Smooth muscle cell (in vitro differentiated cells): ENCODE measurements at regions not wholly inside any gene's neighbourhood (a gene's known extent, or its start where the extent isn't known, plus 50 kb on each side); places are given as distances from the start of the nearest gene placed in this dataset.

Experiments used
- DNase-seq: peaks from one replicate; lab custom pipeline; 2025; ENCODE audit not compliant: unreplicated experiment; lab: John Stamatoyannopoulos, UW
- H2AFZ ChIP-seq: fragments of 200-600 bp; sonication (generic); 2 replicates; pipeline ENCODE4 v1.6.0; 2016; ENCODE audit warnings: antibody characterized with exemption, low read depth, mild to moderate bottlenecking
- H3F3A ChIP-seq: fragments of 200-600 bp; sonication (generic); 2 replicates; pipeline ENCODE4 v1.6.0; 2017; ENCODE audit warnings: antibody characterized with exemption, low read depth
- H3K27ac ChIP-seq: fragments of 200-600 bp; sonication (generic); 2 replicates; pipeline ENCODE4 v1.5.1; 2016; ENCODE audit warnings: low read depth, mild to moderate bottlenecking
- H3K27me3 ChIP-seq: fragments of 200-600 bp; sonication (generic); 2 replicates; pipeline ENCODE4 v1.6.1; 2016; ENCODE audit warnings: low read depth, mild to moderate bottlenecking
- H3K36me3 ChIP-seq: fragments of 200-600 bp; sonication (generic); 2 replicates; pipeline ENCODE4 v1.5.1; 2016; ENCODE audit warnings: low read depth
- H3K4me1 ChIP-seq: fragments of 200-600 bp; sonication (generic); 2 replicates; pipeline ENCODE4 v1.5.1; 2016; ENCODE audit warnings: low read depth
- H3K4me2 ChIP-seq: fragments of 200-600 bp; sonication (generic); 2 replicates; pipeline ENCODE4 v1.6.0; 2016; ENCODE audit warnings: mild to moderate bottlenecking
- H3K4me3 ChIP-seq: fragments of 200-600 bp; sonication (generic); 2 replicates; pipeline ENCODE4 v1.5.1; 2016; ENCODE audit warnings: mild to moderate bottlenecking
- H3K79me2 ChIP-seq: fragments of 200-600 bp; sonication (generic); 2 replicates; pipeline ENCODE4 v1.6.0; 2016; ENCODE audit warnings: low read depth, mild to moderate bottlenecking
- H3K9ac ChIP-seq: fragments of 200-600 bp; sonication (generic); 2 replicates; pipeline ENCODE4 v1.6.0; 2016; ENCODE audit warnings: low read depth
- H3K9me3 ChIP-seq: fragments of 200-600 bp; sonication (generic); replicated peaks from 2 replicates; pipeline ENCODE4 v1.5.1; 2016; ENCODE audit warnings: low read depth
- H4K20me1 ChIP-seq: fragments of 200-600 bp; sonication (generic); 2 replicates; pipeline ENCODE4 v1.6.0; 2016; ENCODE audit warnings: low read depth
- CTCF ChIP-seq: fragments of 200-600 bp; sonication (generic); IDR thresholded peaks from 2 replicates; pipeline ENCODE4 v1.5.1; 2017; ENCODE audit warnings: borderline replicate concordance, mild to moderate bottlenecking, antibody characterized with exemption; ENCODE audit not compliant: insufficient read depth, poor library complexity, severe bottlenecking
- WGBS: methylation state at CpG from one replicate; pipeline ENCODE4 v1.1.7; 2016; ENCODE audit warnings: low lambda C conversion rate; 5-methylcytosine and 5-hydroxymethylcytosine counted together

- no peak overlapping the region for H3K4me2 ChIP-seq
- no peaks in the 10 kb centered on the region for H3K79me2 ChIP-seq
- 88% methylated on average over 1 of the region's 1 CpG for WGBS
- no peaks in the 10 kb centered on the region for H3K36me3 ChIP-seq
- H3K27me3 ChIP-seq = no peaks in the 10 kb centered on the region
- H3K27ac ChIP-seq = no peak overlapping the region
- no peaks in the 10 kb centered on the region for H3K4me1 ChIP-seq
- H3K9ac ChIP-seq = no peak overlapping the region
- no peak for DNase-seq
- H3F3A ChIP-seq = no peaks in the 10 kb centered on the region
- H3K4me3 ChIP-seq = no peak overlapping the region
- no peak for TF ChIP-seq CTCF
- H4K20me1 ChIP-seq = no peaks in the 10 kb centered on the region
- H2AFZ ChIP-seq = no peak overlapping the region
- no peaks in the 10 kb centered on the region for H3K9me3 ChIP-seq
Measured at GRCh38 chr6:67497749-67498148, 1137.3 kb upstream of the ADGRB3 start.

- no peaks in the 10 kb centered on the region for H3K27me3 ChIP-seq
- H3K9me3 ChIP-seq = no peaks in the 10 kb centered on the region
- H3K79me2 ChIP-seq = no peaks in the 10 kb centered on the region
- H3K4me3 ChIP-seq = no peak overlapping the region
- H3K4me1 ChIP-seq = no peaks in the 10 kb centered on the region
- TF ChIP-seq CTCF = no peak
- H4K20me1 ChIP-seq = no peaks in the 10 kb centered on the region
- no peak for DNase-seq
- H3K27ac ChIP-seq = no peak overlapping the region
- WGBS = 71% methylated on average over 3 of the region's 3 CpGs
- no peak overlapping the region for H3K9ac ChIP-seq
- no peaks in the 10 kb centered on the region for H3F3A ChIP-seq
- H3K4me2 ChIP-seq = no peak overlapping the region
- H3K36me3 ChIP-seq = no peaks in the 10 kb centered on the region
- H2AFZ ChIP-seq = no peak overlapping the region
Measured at GRCh38 chr6:67496191-67496590, 1138.9 kb upstream of the ADGRB3 start.

- Histone ChIP-seq H2AFZ (no peak overlapping the region), H3K79me2 (no peaks in the 10 kb centered on the region), H3K36me3 (no peaks in the 10 kb centered on the region), H3K9ac (no peak overlapping the region), H4K20me1 (no peaks in the 10 kb centered on the region), H3K4me2 (no peak overlapping the region), H3K9me3 (no peaks in the 10 kb centered on the region), H3K27me3 (no peaks in the 10 kb centered on the region), H3K4me3 (no peak overlapping the region), H3F3A (no peaks in the 10 kb centered on the region), H3K4me1 (no peaks in the 10 kb centered on the region), H3K27ac (no peak overlapping the region)
- DNase-seq = no peak
- TF ChIP-seq CTCF = no peak
Measured at GRCh38 chr6:67493682-67494081, 1141.4 kb upstream of the ADGRB3 start.

- Histone ChIP-seq H3K9me3 (no peaks in the 10 kb centered on the region), H3K4me3 (no peak overlapping the region), H3K27me3 (no peaks in the 10 kb centered on the region), H3K9ac (no peak overlapping the region), H3K4me1 (no peaks in the 10 kb centered on the region), H3K36me3 (no peaks in the 10 kb centered on the region), H4K20me1 (no peaks in the 10 kb centered on the region), H3K79me2 (no peaks in the 10 kb centered on the region), H3F3A (no peaks in the 10 kb centered on the region), H3K27ac (no peak overlapping the region), H3K4me2 (no peak overlapping the region), H2AFZ (no peak overlapping the region)
- no peak for TF ChIP-seq CTCF
- WGBS = 69% methylated on average over 1 of the region's 1 CpG
- DNase-seq = no peak
Measured at GRCh38 chr6:67475700-67476099, 1159.4 kb upstream of the ADGRB3 start.
